Hepatocyte (in vitro differentiated cells): ENCODE measurements at regions not wholly inside any gene's neighbourhood (a gene's known extent, or its start where the extent isn't known, plus 50 kb on each side); places are given as distances from the start of the nearest gene placed in this dataset.
"Not testable (repeated sequence)": the region's sequence is repeated elsewhere in the genome, so short reads cannot be mapped to it uniquely, and the experiment has no call there.

Source experiments
- DNase-seq: peaks from one replicate; pipeline ENCODE4 v3.0.0-alpha.2; 2016; ENCODE audit warnings: low spot score
- H2AFZ ChIP-seq: fragments of 200-600 bp; sonication (generic); 2 replicates; pipeline ENCODE4 v1.6.0; 2016; ENCODE audit warnings: antibody characterized with exemption, mild to moderate bottlenecking
- H3K27ac ChIP-seq: fragments of 200-600 bp; sonication (generic); 2 replicates; pipeline ENCODE4 v1.5.1; 2016; ENCODE audit warnings: mild to moderate bottlenecking
- H3K27me3 ChIP-seq: fragments of 200-600 bp; sonication (generic); 2 replicates; pipeline ENCODE4 v1.6.1; 2016
- H3K36me3 ChIP-seq: fragments of 200-600 bp; sonication (generic); replicated peaks from 2 replicates; pipeline ENCODE4 v1.5.1; 2016; ENCODE audit warnings: low read depth; ENCODE audit not compliant: insufficient read depth
- H3K4me1 ChIP-seq: fragments of 200-600 bp; sonication (generic); 2 replicates; pipeline ENCODE4 v1.5.1; 2016; ENCODE audit warnings: mild to moderate bottlenecking, moderate library complexity; ENCODE audit not compliant: insufficient read depth
- H3K4me2 ChIP-seq: fragments of 200-600 bp; sonication (generic); 2 replicates; pipeline ENCODE4 v1.6.0; 2016
- H3K4me3 ChIP-seq: fragments of 200-600 bp; sonication (generic); 2 replicates; pipeline ENCODE4 v1.5.1; 2016; ENCODE audit warnings: mild to moderate bottlenecking
- H3K79me2 ChIP-seq: fragments of 200-600 bp; sonication (generic); 2 replicates; pipeline ENCODE4 v1.6.0; 2017; ENCODE audit warnings: mild to moderate bottlenecking
- H3K9me2 ChIP-seq: fragments of 200-600 bp; sonication (generic); replicated peaks from 2 replicates; pipeline ENCODE4 v1.6.0; 2017; ENCODE audit warnings: mild to moderate bottlenecking; ENCODE audit not compliant: insufficient read depth
- H3K9me3 ChIP-seq: fragments of 200-600 bp; sonication (generic); 2 replicates; pipeline ENCODE4 v1.5.1; 2016; ENCODE audit warnings: low read depth, mild to moderate bottlenecking
- H4K20me1 ChIP-seq: fragments of 200-600 bp; sonication (generic); 2 replicates; pipeline ENCODE4 v1.6.0; 2016; ENCODE audit warnings: mild to moderate bottlenecking; ENCODE audit not compliant: insufficient read depth, poor library complexity, severe bottlenecking
- CTCF ChIP-seq: fragments of 200-600 bp; sonication (generic); IDR thresholded peaks from 2 replicates; pipeline ENCODE4 v1.5.1; 2016; ENCODE audit warnings: antibody characterized with exemption, mild to moderate bottlenecking; ENCODE audit not compliant: poor library complexity
- WGBS: methylation state at CpG from one replicate; pipeline ENCODE4 v1.1.6; 2016; ENCODE audit warnings: low lambda C conversion rate; ENCODE audit errors: missing lambda C conversion rate; 5-methylcytosine and 5-hydroxymethylcytosine counted together

DNA sequence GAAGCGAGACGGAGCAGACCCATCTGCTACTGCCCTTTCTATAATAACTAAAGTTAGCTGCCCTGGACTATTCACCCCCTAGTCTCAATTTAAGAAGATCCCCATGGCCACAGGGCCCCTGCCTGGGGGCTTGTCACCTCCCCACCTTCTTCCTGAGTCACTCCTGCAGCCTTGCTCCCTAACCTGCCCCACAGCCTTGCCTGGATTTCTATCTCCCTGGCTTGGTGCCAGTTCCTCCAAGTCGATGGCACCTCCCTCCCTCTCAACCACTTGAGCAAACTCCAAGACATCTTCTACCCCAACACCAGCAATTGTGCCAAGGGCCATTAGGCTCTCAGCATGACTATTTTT lies 267.2 kb downstream of the OR4F29 start:
- H3K27ac ChIP-seq, H4K20me1 ChIP-seq, H3K4me3 ChIP-seq, H3K36me3 ChIP-seq, H2AFZ ChIP-seq, H3K79me2 ChIP-seq, H3K9me2 ChIP-seq, DNase-seq, H3K9me3 ChIP-seq, H3K27me3 ChIP-seq, H3K4me2 ChIP-seq, H3K4me1 ChIP-seq: not testable (repeated sequence)
- 92% methylated on average over 1 of the region's 3 CpGs for whole genome bisulfite sequencing

DNA sequence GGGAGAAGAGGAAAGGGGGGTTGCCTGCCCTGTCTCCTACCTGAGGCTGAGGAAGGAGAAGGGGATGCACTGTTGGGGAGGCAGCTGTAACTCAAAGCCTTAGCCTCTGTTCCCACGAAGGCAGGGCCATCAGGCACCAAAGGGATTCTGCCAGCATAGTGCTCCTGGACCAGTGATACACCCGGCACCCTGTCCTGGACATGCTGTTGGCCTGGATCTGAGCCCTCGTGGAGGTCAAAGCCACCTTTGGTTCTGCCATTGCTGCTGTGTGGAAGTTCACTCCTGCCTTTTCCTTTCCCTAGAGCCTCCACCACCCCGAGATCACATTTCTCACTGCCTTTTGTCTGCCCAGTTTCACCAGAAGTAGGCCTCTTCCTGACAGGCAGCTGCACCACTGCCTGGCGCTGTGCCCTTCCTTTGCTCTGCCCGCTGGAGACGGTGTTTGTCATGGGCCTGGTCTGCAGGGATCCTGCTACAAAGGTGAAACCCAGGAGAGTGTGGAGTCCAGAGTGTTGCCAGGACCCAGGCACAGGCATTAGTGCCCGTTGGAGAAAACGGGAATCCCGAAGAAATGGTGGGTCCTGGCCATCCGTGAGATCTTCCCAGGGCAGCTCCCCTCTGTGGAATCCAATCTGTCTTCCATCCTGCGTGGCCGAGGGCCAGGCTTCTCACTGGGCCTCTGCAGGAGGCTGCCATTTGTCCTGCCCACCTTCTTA lies 267.7 kb downstream of the OR4F29 start:
- H3K4me2 ChIP-seq, H4K20me1 ChIP-seq, H3K9me3 ChIP-seq, H3K27me3 ChIP-seq, H3K4me1 ChIP-seq, H3K79me2 ChIP-seq, DNase-seq, H3K27ac ChIP-seq, H2AFZ ChIP-seq, H3K36me3 ChIP-seq, H3K4me3 ChIP-seq, H3K9me2 ChIP-seq: not testable (repeated sequence)
- WGBS, result 91% methylated on average over 9 of the region's 13 CpGs

GRCh38 chr1:183081-183480 lies 268.4 kb downstream of the OR4F29 start:
- H3K4me1 ChIP-seq, H4K20me1 ChIP-seq, H3K4me3 ChIP-seq, H3K36me3 ChIP-seq, DNase-seq, H3K79me2 ChIP-seq, H3K9me2 ChIP-seq, H3K4me2 ChIP-seq, H3K27me3 ChIP-seq, H3K9me3 ChIP-seq, H3K27ac ChIP-seq, H2AFZ ChIP-seq: not testable (repeated sequence)
- WGBS, result 98% methylated on average over 6 of the region's 10 CpGs

GRCh38 chr1:182631-183030 lies 268.8 kb downstream of the OR4F29 start:
- not testable (repeated sequence) for H3K4me3 ChIP-seq, H3K4me1 ChIP-seq, H3K9me3 ChIP-seq, H3K27ac ChIP-seq, H4K20me1 ChIP-seq, H3K4me2 ChIP-seq, H3K36me3 ChIP-seq, H2AFZ ChIP-seq, H3K79me2 ChIP-seq, DNase-seq, H3K27me3 ChIP-seq, H3K9me2 ChIP-seq
- WGBS, result 96% methylated on average over 6 of the region's 7 CpGs

- H3K4me2 ChIP-seq, H3K27me3 ChIP-seq, H3K27ac ChIP-seq, H3K9me3 ChIP-seq, H3K4me3 ChIP-seq, H3K4me1 ChIP-seq, H3K9me2 ChIP-seq, H3K79me2 ChIP-seq, H4K20me1 ChIP-seq, H2AFZ ChIP-seq, H3K36me3 ChIP-seq: not testable (repeated sequence)
- peak; percentile 66 for DNase-seq
- TF ChIP-seq CTCF, result peak; percentile 12
- WGBS, result 94% methylated on average over 28 of the region's 79 CpGs
Measured at GRCh38 chr1:181247-182216, 269.9 kb downstream of the OR4F29 start.

DNA sequence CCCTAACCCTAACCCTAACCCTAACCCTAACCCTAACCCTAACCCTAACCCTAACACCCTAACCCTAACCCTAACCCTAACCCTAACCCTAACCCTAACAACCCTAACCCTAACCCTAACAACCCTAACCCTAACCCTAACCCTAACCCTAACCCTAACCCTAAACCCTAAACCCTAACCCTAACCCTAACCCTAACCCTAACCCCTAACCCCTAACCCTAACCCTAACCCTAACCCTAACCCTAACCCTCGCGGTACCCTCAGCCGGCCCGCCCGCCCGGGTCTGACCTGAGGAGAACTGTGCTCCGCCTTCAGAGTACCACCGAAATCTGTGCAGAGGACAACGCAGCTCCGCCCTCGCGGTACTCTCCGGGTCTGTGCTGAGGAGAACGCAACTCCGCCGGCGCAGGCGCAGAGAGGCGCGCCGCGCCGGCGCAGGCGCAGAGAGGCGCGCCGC lies 270.7 kb downstream of the OR4F29 start:
- not testable (repeated sequence) for H3K36me3 ChIP-seq, H4K20me1 ChIP-seq, H3K4me3 ChIP-seq, H3K9me3 ChIP-seq, H3K4me2 ChIP-seq, H3K79me2 ChIP-seq, H2AFZ ChIP-seq, H3K4me1 ChIP-seq, H3K27me3 ChIP-seq, H3K27ac ChIP-seq, H3K9me2 ChIP-seq
- 94% methylated on average over 27 of the region's 28 CpGs for WGBS
- peak; percentile 2 for DNase-seq

GRCh38 chr1:138842-139241 lies 312.6 kb downstream of the OR4F29 start:
- not testable (repeated sequence) for H3K27me3 ChIP-seq, H3K4me3 ChIP-seq, H4K20me1 ChIP-seq, DNase-seq, H3K79me2 ChIP-seq, H3K4me2 ChIP-seq, H3K9me3 ChIP-seq, H2AFZ ChIP-seq, H3K9me2 ChIP-seq, H3K27ac ChIP-seq, H3K4me1 ChIP-seq, H3K36me3 ChIP-seq
- 98% methylated on average over 4 of the region's 4 CpGs for WGBS

GRCh38 chr1:137664-138063 lies 313.8 kb downstream of the OR4F29 start:
- H3K4me1 ChIP-seq, H3K4me2 ChIP-seq, H3K27ac ChIP-seq, H3K9me3 ChIP-seq, H3K36me3 ChIP-seq, DNase-seq, H3K4me3 ChIP-seq, H3K27me3 ChIP-seq, H2AFZ ChIP-seq, H3K9me2 ChIP-seq, H4K20me1 ChIP-seq, H3K79me2 ChIP-seq: not testable (repeated sequence)
- WGBS, result 78% methylated on average over 4 of the region's 16 CpGs
